Breast epithelium (tissue), 3 donors: ENCODE measurements at regions not wholly inside any gene's neighbourhood (a gene's known extent, or its start where the extent isn't known, plus 50 kb on each side); places are given as distances from the start of the nearest gene placed in this dataset.

Source experiments
- POLR2A ChIP-seq: fragments of 450-650 bp; IDR thresholded peaks from one replicate; pipeline ENCODE4 v1.6.1; 2016; ENCODE audit warnings: antibody characterized with exemption, mild to moderate bottlenecking, moderate library complexity
- POLR2AphosphoS5 ChIP-seq, 3 donors: sonication (generic); formaldehyde crosslinking; IDR thresholded peaks; one replicate each; pipeline ENCODE4 v1.6.1; 2017; ENCODE audit warnings: antibody characterized with exemption in 3 of 3
- TF ChIP-seq, protein P1 (sequence below), 3 donors: fragments of 450-650 bp; IDR thresholded peaks; one replicate each; pipeline ENCODE4 v1.5.1; 2016 to 2017; ENCODE audit warnings: antibody characterized with exemption in 3 of 3, mild to moderate bottlenecking in 3 of 3, moderate library complexity in 3 of 3

DNA sequence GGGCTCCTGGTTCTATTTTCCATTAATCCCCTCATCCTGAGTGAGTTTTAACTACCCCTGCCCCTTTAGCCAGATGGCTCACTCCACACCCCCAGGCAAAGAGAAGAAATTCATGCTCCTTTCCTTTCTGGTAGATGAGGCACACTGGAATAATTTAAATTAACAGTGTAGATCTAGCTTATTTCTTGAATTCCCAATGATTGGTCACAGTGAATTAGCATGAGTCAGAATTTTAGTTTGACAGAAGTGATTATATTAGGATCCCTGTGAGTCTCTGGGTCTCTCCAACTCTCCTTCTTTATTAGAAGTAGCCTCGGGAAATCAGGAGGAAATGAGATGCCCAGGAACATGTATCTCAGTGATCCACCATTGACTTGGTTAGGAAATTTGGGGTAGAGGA is 103.1 kb upstream of the KAZN start:
- TF ChIP-seq, protein P1, sequence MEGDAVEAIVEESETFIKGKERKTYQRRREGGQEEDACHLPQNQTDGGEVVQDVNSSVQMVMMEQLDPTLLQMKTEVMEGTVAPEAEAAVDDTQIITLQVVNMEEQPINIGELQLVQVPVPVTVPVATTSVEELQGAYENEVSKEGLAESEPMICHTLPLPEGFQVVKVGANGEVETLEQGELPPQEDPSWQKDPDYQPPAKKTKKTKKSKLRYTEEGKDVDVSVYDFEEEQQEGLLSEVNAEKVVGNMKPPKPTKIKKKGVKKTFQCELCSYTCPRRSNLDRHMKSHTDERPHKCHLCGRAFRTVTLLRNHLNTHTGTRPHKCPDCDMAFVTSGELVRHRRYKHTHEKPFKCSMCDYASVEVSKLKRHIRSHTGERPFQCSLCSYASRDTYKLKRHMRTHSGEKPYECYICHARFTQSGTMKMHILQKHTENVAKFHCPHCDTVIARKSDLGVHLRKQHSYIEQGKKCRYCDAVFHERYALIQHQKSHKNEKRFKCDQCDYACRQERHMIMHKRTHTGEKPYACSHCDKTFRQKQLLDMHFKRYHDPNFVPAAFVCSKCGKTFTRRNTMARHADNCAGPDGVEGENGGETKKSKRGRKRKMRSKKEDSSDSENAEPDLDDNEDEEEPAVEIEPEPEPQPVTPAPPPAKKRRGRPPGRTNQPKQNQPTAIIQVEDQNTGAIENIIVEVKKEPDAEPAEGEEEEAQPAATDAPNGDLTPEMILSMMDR (IDR thresholded peaks at IDR 0.05) = no peak
- TF ChIP-seq POLR2AphosphoS5 (IDR thresholded peaks at IDR 0.05) = no peak
- no peak for TF ChIP-seq POLR2A
